ENCODE measurements at regions not wholly inside any gene's neighbourhood (a gene's known extent, or its start where the extent isn't known, plus 50 kb on each side); places are given as distances from the start of the nearest gene placed in this dataset.
"Not testable (repeated sequence)": the region's sequence is repeated elsewhere in the genome, so short reads cannot be mapped to it uniquely, and the experiment has no call there.

DNA sequence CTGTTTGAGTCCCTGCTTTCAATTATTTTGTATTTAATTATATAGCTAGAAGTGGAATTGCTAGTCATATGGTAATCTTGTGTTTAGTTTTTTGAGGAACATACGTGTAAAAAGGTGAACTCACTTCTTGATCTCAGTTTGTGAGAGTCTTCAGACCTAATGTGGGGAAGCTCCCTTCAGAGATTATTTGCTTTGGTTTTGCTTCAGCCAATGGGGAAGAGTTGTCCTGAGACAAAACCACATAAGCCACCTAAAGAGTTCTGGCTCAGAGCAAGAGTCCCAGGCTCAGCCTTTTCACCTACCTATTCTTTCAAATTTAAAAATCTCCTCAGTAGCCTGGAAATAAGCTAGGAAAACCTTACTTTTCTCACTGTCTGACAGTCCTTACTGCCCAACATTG, 138.4 kb downstream of the UCK2 start:
- no peak for DNase-seq
- Mint-ChIP-seq H3K9me3 (peaks cover 9% of the 10 kb centered on the region), H3K27ac (no peak overlapping the region), H3K4me1 (ENCODE audit: low read depth) (no peaks in the 10 kb centered on the region), H3K27me3 (ENCODE audit: low read depth) (peaks cover 21% of the 10 kb centered on the region), H3K4me3 (no peak overlapping the region), H3K36me3 (ENCODE audit: low read depth) (no peaks in the 10 kb centered on the region)
- CTCF ChIA-PET: interaction anchor here (0.9 kb wide), 1 partner anchor 21 kb away, joined by 3 read pairs; no protein-coding TSS in a partner anchor
- intact Hi-C loops (cut with micrococcal nuclease): no loop called here

DNA sequence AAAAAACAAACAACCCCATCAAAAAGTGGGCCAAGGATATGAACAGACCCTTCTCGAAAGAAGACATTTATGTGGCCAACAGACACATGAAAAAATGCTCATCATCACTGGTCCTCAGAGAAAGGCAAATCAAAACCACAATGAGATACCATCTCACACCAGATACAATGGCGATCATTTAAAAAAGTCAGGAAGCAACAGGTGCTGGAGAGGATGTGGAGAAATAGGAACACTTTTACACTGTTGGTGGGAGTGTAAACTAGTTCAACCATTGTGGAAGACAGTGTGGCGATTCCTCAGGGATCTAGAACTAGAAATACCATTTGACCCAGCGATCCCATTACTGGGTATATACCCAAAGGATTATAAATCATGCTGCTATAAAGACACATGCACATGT, 142.0 kb downstream of the UCK2 start:
- CTCF ChIA-PET; H3K4me3 Mint-ChIP-seq; H3K36me3 Mint-ChIP-seq (ENCODE audit: low read depth); DNase-seq; H3K9me3 Mint-ChIP-seq; intact Hi-C loops (cut with micrococcal nuclease); H3K4me1 Mint-ChIP-seq (ENCODE audit: low read depth); H3K27ac Mint-ChIP-seq: not testable (repeated sequence)
- H3K27me3 Mint-ChIP-seq (ENCODE audit: low read depth): peaks cover 20% of the 10 kb centered on the region

DNA sequence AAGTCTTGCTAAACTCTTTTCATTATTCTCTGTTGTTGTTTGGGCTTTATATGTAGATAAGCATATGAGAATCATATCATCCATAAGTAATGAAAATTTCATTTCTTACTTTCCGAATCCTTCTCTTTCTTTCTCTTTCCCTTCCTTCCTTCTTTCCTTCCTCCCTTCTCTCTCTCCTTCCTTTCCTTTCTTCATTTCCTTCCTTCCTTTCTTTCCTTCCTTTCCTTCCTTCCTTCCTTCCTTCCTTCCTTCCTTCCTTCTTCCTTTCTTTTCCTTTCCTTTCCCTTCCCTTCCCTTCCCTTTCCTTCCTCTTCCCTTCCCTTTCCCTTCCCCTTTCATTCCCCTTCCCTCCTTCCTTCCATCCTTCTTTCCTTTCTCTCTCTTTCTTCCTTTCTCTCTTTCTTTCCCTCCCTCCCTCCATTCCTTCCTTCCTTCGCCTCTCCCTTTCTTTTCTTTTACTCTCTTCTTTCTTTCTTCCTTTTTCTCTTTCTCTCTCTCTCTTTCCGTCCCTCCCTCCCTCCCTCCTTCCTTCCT, 147.3 kb downstream of the UCK2 start:
- no peak for DNase-seq
- no peak overlapping the region for H3K27ac Mint-ChIP-seq
- H3K27me3 Mint-ChIP-seq (ENCODE audit: low read depth): peaks cover 14% of the 10 kb centered on the region
- CTCF ChIA-PET: no interaction called here
- no peak overlapping the region for H3K4me3 Mint-ChIP-seq
- no peaks in the 10 kb centered on the region for H3K36me3 Mint-ChIP-seq (ENCODE audit: low read depth)
- peaks cover 21% of the 10 kb centered on the region for H3K9me3 Mint-ChIP-seq
- intact Hi-C loops (cut with micrococcal nuclease): no loop called here
- no peaks in the 10 kb centered on the region for H3K4me1 Mint-ChIP-seq (ENCODE audit: low read depth)

- CTCF ChIA-PET: no interaction called here
- Mint-ChIP-seq H3K36me3 (ENCODE audit: low read depth) (no peaks in the 10 kb centered on the region), H3K27me3 (ENCODE audit: low read depth) (peaks cover 16% of the 10 kb centered on the region), H3K9me3 (no peaks in the 10 kb centered on the region), H3K27ac (no peak overlapping the region), H3K4me3 (no peak overlapping the region), H3K4me1 (ENCODE audit: low read depth) (no peaks in the 10 kb centered on the region)
- intact Hi-C loops (cut with micrococcal nuclease): no loop called here
- no peak for DNase-seq
These were observed 160.9 kb downstream of the UCK2 start for GRCh38 chr1:165988275-165988674.

DNA sequence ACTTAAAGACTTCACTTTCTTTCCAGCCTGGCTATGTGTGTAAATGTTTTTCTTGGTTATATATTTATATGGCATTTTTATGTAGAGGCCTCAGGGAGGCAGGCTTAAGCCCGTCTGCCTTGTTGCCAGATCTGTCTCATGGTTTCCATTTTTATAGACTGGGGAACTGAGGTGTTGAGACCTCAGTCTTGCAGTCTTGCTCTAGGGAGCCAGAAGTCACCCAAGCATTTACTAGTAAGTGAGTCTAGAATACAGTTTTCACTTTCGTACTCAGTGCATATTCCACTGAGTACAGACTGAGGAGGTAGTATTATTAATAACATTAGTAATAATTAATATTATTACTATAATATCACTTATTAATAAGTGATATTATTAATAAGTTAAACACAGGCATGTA, 161.4 kb downstream of the UCK2 start:
- Mint-ChIP-seq H3K4me1 (ENCODE audit: low read depth) (no peaks in the 10 kb centered on the region), H3K9me3 (no peaks in the 10 kb centered on the region), H3K4me3 (no peak overlapping the region), H3K36me3 (ENCODE audit: low read depth) (no peaks in the 10 kb centered on the region), H3K27me3 (ENCODE audit: low read depth) (peaks cover 14% of the 10 kb centered on the region), H3K27ac (no peak overlapping the region)
- no peak for DNase-seq
- intact Hi-C loops (cut with micrococcal nuclease): no loop called here
- CTCF ChIA-PET: no interaction called here

DNA sequence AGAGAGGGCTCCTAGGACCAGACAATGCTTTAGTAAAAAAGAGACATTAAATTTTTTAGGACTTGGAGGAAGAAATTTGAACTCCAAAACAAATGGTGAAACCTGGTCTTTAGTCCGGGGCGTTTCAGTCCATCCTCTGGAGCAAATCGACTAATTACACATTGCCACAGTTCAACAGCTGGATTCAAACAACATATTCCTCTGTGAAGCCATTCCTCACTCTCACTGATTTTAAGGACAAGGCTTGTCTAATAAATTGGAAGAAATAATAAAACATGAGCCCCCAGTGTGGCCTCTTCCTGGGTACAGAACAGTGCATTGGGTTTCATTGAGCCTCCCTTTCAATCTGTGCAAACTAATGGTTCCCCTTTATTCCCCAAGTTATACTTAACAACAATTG, 165.1 kb downstream of the UCK2 start:
- intact Hi-C loops (cut with micrococcal nuclease): no loop called here
- no peak overlapping the region for H3K27ac Mint-ChIP-seq
- H3K27me3 Mint-ChIP-seq (ENCODE audit: low read depth): peaks cover 10% of the 10 kb centered on the region
- H3K9me3 Mint-ChIP-seq: no peaks in the 10 kb centered on the region
- H3K4me1 Mint-ChIP-seq (ENCODE audit: low read depth): no peaks in the 10 kb centered on the region
- DNase-seq: no peak
- H3K4me3 Mint-ChIP-seq: no peak overlapping the region
- CTCF ChIA-PET: no interaction called here
- no peaks in the 10 kb centered on the region for H3K36me3 Mint-ChIP-seq (ENCODE audit: low read depth)

DNA sequence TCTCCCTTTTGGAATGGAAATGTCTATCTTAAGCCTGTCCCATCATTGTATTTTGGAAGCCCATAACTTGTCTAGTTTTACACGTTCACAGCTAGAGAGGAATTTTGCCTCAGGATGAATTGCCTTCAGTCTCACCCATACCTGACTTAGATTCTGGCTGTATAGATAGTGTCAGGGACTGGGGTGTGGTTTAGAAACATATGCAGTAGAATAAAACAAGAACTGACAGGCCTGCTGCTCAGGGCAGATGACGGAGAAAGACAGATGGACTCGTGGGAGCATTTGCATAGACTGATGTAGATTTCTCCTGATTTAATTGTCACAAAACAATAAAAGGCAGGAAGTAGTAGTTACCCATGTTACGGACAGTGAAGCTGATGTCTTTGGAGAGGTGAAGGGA, 166.7 kb downstream of the UCK2 start:
- no peak overlapping the region for H3K27ac Mint-ChIP-seq
- no peaks in the 10 kb centered on the region for H3K9me3 Mint-ChIP-seq
- H3K36me3 Mint-ChIP-seq (ENCODE audit: low read depth): no peaks in the 10 kb centered on the region
- H3K4me1 Mint-ChIP-seq (ENCODE audit: low read depth): no peaks in the 10 kb centered on the region
- H3K4me3 Mint-ChIP-seq: no peak overlapping the region
- H3K27me3 Mint-ChIP-seq (ENCODE audit: low read depth): peaks cover 10% of the 10 kb centered on the region
- DNase-seq: no peak
- intact Hi-C loops (cut with micrococcal nuclease): no loop called here
- CTCF ChIA-PET: no interaction called here

- intact Hi-C loops (cut with micrococcal nuclease): no loop called here
- no peaks in the 10 kb centered on the region for H3K9me3 Mint-ChIP-seq
- H3K4me3 Mint-ChIP-seq: no peak overlapping the region
- no peak for DNase-seq
- H3K27me3 Mint-ChIP-seq (ENCODE audit: low read depth): peaks cover 2% of the 10 kb centered on the region
- no peaks in the 10 kb centered on the region for H3K36me3 Mint-ChIP-seq (ENCODE audit: low read depth)
- CTCF ChIA-PET: no interaction called here
- H3K27ac Mint-ChIP-seq: no peak overlapping the region
- H3K4me1 Mint-ChIP-seq (ENCODE audit: low read depth): no peaks in the 10 kb centered on the region
These were observed 167.0 kb downstream of the FAM78B start for GRCh38 chr1:165999826-166000225.

GRCh38 chr1:166007176-166007575, 159.6 kb downstream of the FAM78B start:
- peaks cover 8% of the 10 kb centered on the region for H3K9me3 Mint-ChIP-seq
- no peaks in the 10 kb centered on the region for H3K36me3 Mint-ChIP-seq (ENCODE audit: low read depth)
- CTCF ChIA-PET: no interaction called here
- H3K4me1 Mint-ChIP-seq (ENCODE audit: low read depth): no peaks in the 10 kb centered on the region
- intact Hi-C loops (cut with micrococcal nuclease): no loop called here
- DNase-seq: no peak
- H3K27ac Mint-ChIP-seq: no peak overlapping the region
- peaks cover 5% of the 10 kb centered on the region for H3K27me3 Mint-ChIP-seq (ENCODE audit: low read depth)
- no peak overlapping the region for H3K4me3 Mint-ChIP-seq

DNA sequence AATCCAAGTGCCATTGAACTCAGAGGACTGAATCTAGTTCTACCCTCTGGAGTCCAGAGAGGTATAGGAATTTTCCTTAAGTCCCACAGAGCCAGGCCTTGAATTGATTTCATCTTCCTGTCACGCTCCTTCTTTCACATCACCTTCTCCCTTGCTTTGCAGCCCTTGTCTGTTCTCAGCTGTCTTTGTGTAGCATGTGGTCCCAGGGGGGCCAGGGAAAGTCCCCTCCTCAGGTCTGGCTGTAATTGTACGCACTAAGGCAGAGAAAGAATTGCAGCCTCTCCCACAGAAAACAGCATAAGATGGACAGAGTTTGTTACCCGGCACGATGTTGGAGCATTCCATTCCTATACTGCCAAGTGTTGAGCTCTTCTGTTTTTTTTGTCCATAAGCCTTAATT, 153.6 kb downstream of the FAM78B start:
- no peaks in the 10 kb centered on the region for H3K4me1 Mint-ChIP-seq (ENCODE audit: low read depth)
- H3K27ac Mint-ChIP-seq: no peak overlapping the region
- H3K9me3 Mint-ChIP-seq: no peaks in the 10 kb centered on the region
- intact Hi-C loops (cut with micrococcal nuclease): no loop called here
- no peak for DNase-seq
- H3K4me3 Mint-ChIP-seq: no peak overlapping the region
- CTCF ChIA-PET: no interaction called here
- H3K36me3 Mint-ChIP-seq (ENCODE audit: low read depth): no peaks in the 10 kb centered on the region
- H3K27me3 Mint-ChIP-seq (ENCODE audit: low read depth): peaks cover 18% of the 10 kb centered on the region

- no peak overlapping the region for H3K27ac Mint-ChIP-seq
These were observed 149.4 kb downstream of the FAM78B start for GRCh38 chr1:166017395-166017794.

More at GRCh38 chr1:166017395-166017794, 149.4 kb downstream of the FAM78B start:
- Mint-ChIP-seq H3K4me1 (ENCODE audit: low read depth) (no peaks in the 10 kb centered on the region), H3K27me3 (ENCODE audit: low read depth) (peaks cover 23% of the 10 kb centered on the region), H3K9me3 (no peaks in the 10 kb centered on the region), H3K4me3 (no peak overlapping the region), H3K36me3 (ENCODE audit: low read depth) (no peaks in the 10 kb centered on the region)
- DNase-seq: no peak
- intact Hi-C loops (cut with micrococcal nuclease): no loop called here
- CTCF ChIA-PET: no interaction called here

Data from activated naive CD4-positive, alpha-beta T cell treated with anti-CD3 and anti-CD28 coated beads for 36 hours (primary cell).